ENCODE measurements at regions not wholly inside any gene's neighbourhood (a gene's known extent, or its start where the extent isn't known, plus 50 kb on each side); places are given as distances from the start of the nearest gene placed in this dataset.

- TF ChIP-seq CTCF (IDR thresholded peaks at IDR 0.05; ENCODE audit: insufficient read depth in 1 of 2, low read depth in 1 of 2, low read length in 1 of 2, severe bottlenecking in 1 of 2, unreplicated experiment in 1 of 2) = no peak
- Mint-ChIP-seq H3K27me3 (ENCODE audit: insufficient read depth, unreplicated experiment) (peaks cover 4% of the 10 kb centered on the region), H3K9me3 (ENCODE audit: unreplicated experiment) (no peaks in the 10 kb centered on the region), H3K36me3 (ENCODE audit: insufficient read depth, unreplicated experiment) (no peaks in the 10 kb centered on the region), H3K4me3 (ENCODE audit: unreplicated experiment) (no peak overlapping the region), H3K27ac (ENCODE audit: unreplicated experiment) (no peak overlapping the region), H3K4me1 (ENCODE audit: low read depth, unreplicated experiment) (no peaks in the 10 kb centered on the region)
- no TSS peak for BruUV-seq (replicated peaks)
- intact Hi-C loops (cut with micrococcal nuclease; ENCODE audit: unreplicated experiment) = no loop called here
- POLR2A ChIA-PET = no interaction called here
- Histone ChIP-seq H3K27me3 (replicated peaks; ENCODE audit: control insufficient read depth, insufficient read depth, low read length) (no peaks in the 10 kb centered on the region), H3K36me3 (ENCODE audit: control insufficient read depth, insufficient read depth, low read length) (no peaks in the 10 kb centered on the region), H3K4me3 (ENCODE audit: low read depth, low read length) (no peak overlapping the region), H3K4me1 (no peaks in the 10 kb centered on the region), H3K9me3 (no peaks in the 10 kb centered on the region)
- no peak for DNase-seq
- CTCF ChIA-PET = no interaction called here
Measured at GRCh38 chr20:20992277-20992676, 113.9 kb downstream of the LINC00237 start.

GRCh38 chr20:20989081-20989480 lies 117.1 kb downstream of the LINC00237 start:
- no peak overlapping the region for H3K4me3 ChIP-seq (ENCODE audit: low read depth, low read length)
- CTCF ChIA-PET = no interaction called here
- H3K27me3 Mint-ChIP-seq (ENCODE audit: insufficient read depth, unreplicated experiment) = peaks cover 4% of the 10 kb centered on the region
- H3K9me3 Mint-ChIP-seq (ENCODE audit: unreplicated experiment) = no peaks in the 10 kb centered on the region
- no peak overlapping the region for H3K4me3 Mint-ChIP-seq (ENCODE audit: unreplicated experiment)
- no peaks in the 10 kb centered on the region for H3K27me3 ChIP-seq (replicated peaks; ENCODE audit: control insufficient read depth, insufficient read depth, low read length)
- no peaks in the 10 kb centered on the region for H3K9me3 ChIP-seq
- no peaks in the 10 kb centered on the region for H3K4me1 Mint-ChIP-seq (ENCODE audit: low read depth, unreplicated experiment)
- no TSS peak for BruUV-seq (replicated peaks)
- intact Hi-C loops (cut with micrococcal nuclease; ENCODE audit: unreplicated experiment) = no loop called here
- POLR2A ChIA-PET = no interaction called here
- no peaks in the 10 kb centered on the region for H3K36me3 ChIP-seq (ENCODE audit: control insufficient read depth, insufficient read depth, low read length)
- H3K27ac Mint-ChIP-seq (ENCODE audit: unreplicated experiment) = no peak overlapping the region
- no peak for DNase-seq
- H3K36me3 Mint-ChIP-seq (ENCODE audit: insufficient read depth, unreplicated experiment) = no peaks in the 10 kb centered on the region
- no peaks in the 10 kb centered on the region for H3K4me1 ChIP-seq
- TF ChIP-seq CTCF (IDR thresholded peaks at IDR 0.05; ENCODE audit: insufficient read depth in 1 of 2, low read depth in 1 of 2, low read length in 1 of 2, severe bottlenecking in 1 of 2, unreplicated experiment in 1 of 2) = no peak

DNA sequence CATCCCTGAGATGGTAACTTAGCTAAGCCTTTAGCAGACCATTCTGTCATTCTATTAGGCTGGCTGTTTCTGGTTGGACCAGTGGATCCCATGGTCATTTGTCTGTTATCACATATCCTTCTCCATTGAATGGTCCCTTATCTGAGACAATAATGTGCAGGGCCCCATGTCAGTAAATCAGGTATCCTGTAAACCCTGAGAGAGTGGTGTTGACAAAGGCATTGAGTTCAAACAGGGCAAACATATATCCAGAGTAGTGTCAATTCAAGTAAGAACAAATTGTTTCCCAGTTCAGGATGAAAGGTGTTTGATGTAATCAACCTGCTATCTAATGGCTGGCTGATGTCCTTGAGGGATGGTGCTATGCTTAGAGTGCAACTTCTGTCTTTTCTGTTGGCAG lies 126.2 kb downstream of the LINC00237 start:
- no peaks in the 10 kb centered on the region for H3K4me1 Mint-ChIP-seq (ENCODE audit: low read depth, unreplicated experiment)
- H3K9me3 ChIP-seq = no peaks in the 10 kb centered on the region
- ChIA-PET POLR2A (no interaction called here), CTCF (no interaction called here)
- H3K4me3 Mint-ChIP-seq (ENCODE audit: unreplicated experiment) = no peak overlapping the region
- no peak overlapping the region for H3K4me3 ChIP-seq (ENCODE audit: low read depth, low read length)
- no TSS peak for BruUV-seq (replicated peaks)
- H3K27me3 Mint-ChIP-seq (ENCODE audit: insufficient read depth, unreplicated experiment) = peaks cover 3% of the 10 kb centered on the region
- no peaks in the 10 kb centered on the region for H3K36me3 ChIP-seq (ENCODE audit: control insufficient read depth, insufficient read depth, low read length)
- H3K9me3 Mint-ChIP-seq (ENCODE audit: unreplicated experiment) = peaks cover 9% of the 10 kb centered on the region
- no peak for TF ChIP-seq CTCF (IDR thresholded peaks at IDR 0.05; ENCODE audit: insufficient read depth in 1 of 2, low read depth in 1 of 2, low read length in 1 of 2, severe bottlenecking in 1 of 2, unreplicated experiment in 1 of 2)
- DNase-seq = peak in 1 of 2 experiments; percentile 27
- no peak overlapping the region for H3K27ac Mint-ChIP-seq (ENCODE audit: unreplicated experiment)
- H3K27me3 ChIP-seq (replicated peaks; ENCODE audit: control insufficient read depth, insufficient read depth, low read length) = no peaks in the 10 kb centered on the region
- no peaks in the 10 kb centered on the region for H3K4me1 ChIP-seq
- H3K36me3 Mint-ChIP-seq (ENCODE audit: insufficient read depth, unreplicated experiment) = no peaks in the 10 kb centered on the region
- intact Hi-C loops (cut with micrococcal nuclease; ENCODE audit: unreplicated experiment) = no loop called here
